Esophagus muscularis mucosa (tissue), 4 donors: ENCODE measurements at regions not wholly inside any gene's neighbourhood (a gene's known extent, or its start where the extent isn't known, plus 50 kb on each side); places are given as distances from the start of the nearest gene placed in this dataset.

Experiments
- DNase-seq: peaks from one replicate; pipeline ENCODE4 v3.0.0-alpha.2; 2017; ENCODE audit errors: extremely low spot score
- H3K27ac ChIP-seq, 4 donors: fragments of 200-600 bp; sonication (generic); replicated peaks in 1 of 4; 1 replicate in 3 of 4; 2 replicates in 1 of 4; pipeline ENCODE4 v1.5.1; 2016 to 2019; ENCODE audit warnings: mild to moderate bottlenecking in 1 of 4
- H3K27me3 ChIP-seq, 4 donors: fragments of 200-600 bp; sonication (generic); one replicate each; pipeline versions ENCODE4 v1.5.1 to v1.6.0; 2016 to 2019
- H3K36me3 ChIP-seq, 4 donors: fragments of 200-600 bp; sonication (generic); one replicate each; pipeline ENCODE4 v1.5.1; 2016 to 2019
- H3K4me1 ChIP-seq, 4 donors: fragments of 200-600 bp; sonication (generic); one replicate each; pipeline ENCODE4 v1.5.1; 2016 to 2019
- H3K4me3 ChIP-seq, 4 donors: fragments of 200-600 bp; sonication (generic); 1 replicate in 2 of 4; 2 replicates in 2 of 4; pipeline ENCODE4 v1.5.1; 2016 to 2019; ENCODE audit warnings: mild to moderate bottlenecking in 4 of 4, moderate library complexity in 1 of 4
- H3K9me3 ChIP-seq, 4 donors: fragments of 200-600 bp; sonication (generic); 1 replicate in 3 of 4; 2 replicates in 1 of 4; pipeline ENCODE4 v1.5.1; 2016 to 2019
- EP300 ChIP-seq: sonication (generic); formaldehyde crosslinking; IDR thresholded peaks from one replicate; pipeline ENCODE4 v1.6.1; 2017; ENCODE audit warnings: antibody characterized with exemption
- POLR2A ChIP-seq: fragments of 450-650 bp; IDR thresholded peaks from one replicate; pipeline ENCODE4 v1.6.1; 2017; ENCODE audit warnings: antibody characterized with exemption, moderate library complexity, mild to moderate bottlenecking, low read depth
- POLR2AphosphoS5 ChIP-seq, 2 donors: sonication (generic); formaldehyde crosslinking; IDR thresholded peaks; one replicate each; pipeline ENCODE4 v1.6.1; 2017; ENCODE audit warnings: antibody characterized with exemption in 2 of 2
- WGBS: methylation state at CpG from one replicate; pipeline ENCODE4 v1.1.5; 2018; 5-methylcytosine and 5-hydroxymethylcytosine counted together
- intact Hi-C: fragments of 100-400 bp; cut with DNase I; formaldehyde crosslinking; loops from one replicate; pipeline ENCODE4 v1.15.1; 2023
- TF ChIP-seq, protein P1 (sequence below), 3 experiments: fragments of 200-600 bp in 2 of 3; fragments of 450-650 bp in 1 of 3; sonication (generic) in 2 of 3; IDR thresholded peaks; one replicate each; pipeline ENCODE4 v1.5.1; 2017 to 2019; ENCODE audit warnings: antibody characterized with exemption in 3 of 3, mild to moderate bottlenecking in 2 of 3, moderate library complexity in 1 of 3

DNA sequence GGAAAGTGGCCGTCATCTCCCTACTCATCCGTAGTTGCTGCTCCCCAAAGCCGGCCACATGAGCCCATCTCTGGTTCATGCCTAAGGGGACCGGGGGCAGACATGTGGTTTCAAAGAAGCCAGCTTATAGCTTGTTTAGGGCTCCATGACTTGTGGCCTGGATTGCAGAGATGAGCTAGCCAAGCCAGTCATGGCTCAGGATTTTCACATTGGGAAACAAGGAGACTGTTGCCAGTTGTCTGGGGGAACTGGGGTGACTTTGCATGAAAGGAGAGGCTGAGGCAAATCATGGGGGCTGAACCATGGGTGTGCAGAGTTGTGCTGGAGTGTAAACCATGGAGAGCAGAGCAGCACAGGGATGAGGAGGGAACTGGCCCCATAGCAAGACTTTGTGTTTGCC, 183.0 kb upstream of the APCDD1 start:
- intact Hi-C loops: no loop called here
- TF ChIP-seq, protein P1, sequence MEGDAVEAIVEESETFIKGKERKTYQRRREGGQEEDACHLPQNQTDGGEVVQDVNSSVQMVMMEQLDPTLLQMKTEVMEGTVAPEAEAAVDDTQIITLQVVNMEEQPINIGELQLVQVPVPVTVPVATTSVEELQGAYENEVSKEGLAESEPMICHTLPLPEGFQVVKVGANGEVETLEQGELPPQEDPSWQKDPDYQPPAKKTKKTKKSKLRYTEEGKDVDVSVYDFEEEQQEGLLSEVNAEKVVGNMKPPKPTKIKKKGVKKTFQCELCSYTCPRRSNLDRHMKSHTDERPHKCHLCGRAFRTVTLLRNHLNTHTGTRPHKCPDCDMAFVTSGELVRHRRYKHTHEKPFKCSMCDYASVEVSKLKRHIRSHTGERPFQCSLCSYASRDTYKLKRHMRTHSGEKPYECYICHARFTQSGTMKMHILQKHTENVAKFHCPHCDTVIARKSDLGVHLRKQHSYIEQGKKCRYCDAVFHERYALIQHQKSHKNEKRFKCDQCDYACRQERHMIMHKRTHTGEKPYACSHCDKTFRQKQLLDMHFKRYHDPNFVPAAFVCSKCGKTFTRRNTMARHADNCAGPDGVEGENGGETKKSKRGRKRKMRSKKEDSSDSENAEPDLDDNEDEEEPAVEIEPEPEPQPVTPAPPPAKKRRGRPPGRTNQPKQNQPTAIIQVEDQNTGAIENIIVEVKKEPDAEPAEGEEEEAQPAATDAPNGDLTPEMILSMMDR (IDR thresholded peaks at IDR 0.05): no peak
- TF ChIP-seq EP300 (no peak), POLR2AphosphoS5 (IDR thresholded peaks at IDR 0.05) (no peak), POLR2A (no peak)
- WGBS: 97% methylated on average over 4 of the region's 4 CpGs
- no peak overlapping the region for H3K4me3 ChIP-seq
- H3K27ac ChIP-seq: no peak overlapping the region
- peaks cover 22 to 29% (median 25%) of the 10 kb centered on the region in 4 donors for H3K4me1 ChIP-seq
- no peak for DNase-seq
- no peaks in the 10 kb centered on the region for H3K9me3 ChIP-seq
- no peaks in the 10 kb centered on the region for H3K36me3 ChIP-seq
- H3K27me3 ChIP-seq: no peaks in the 10 kb centered on the region

DNA sequence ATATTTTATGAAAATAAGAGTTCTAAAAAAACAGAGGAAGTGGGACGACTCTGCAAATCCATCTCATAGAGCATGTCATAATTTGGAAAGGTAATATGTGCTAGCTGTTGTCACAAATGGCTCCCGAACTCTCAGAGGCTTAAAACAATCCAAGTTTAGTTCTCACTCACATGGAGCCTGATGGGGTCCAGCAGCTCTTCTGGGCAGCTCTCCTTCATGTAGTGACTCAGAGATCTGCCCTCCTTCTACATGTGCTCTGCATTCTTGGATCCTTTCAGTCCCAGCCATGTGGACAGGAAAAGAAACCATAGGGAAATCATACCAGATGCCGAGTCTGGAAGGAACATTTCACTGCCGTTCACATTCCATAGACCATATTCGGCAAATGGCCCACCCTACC, 180.1 kb upstream of the APCDD1 start:
- no peak for DNase-seq
- WGBS: 69% methylated on average over 5 of the region's 5 CpGs
- intact Hi-C loops: no loop called here

DNA sequence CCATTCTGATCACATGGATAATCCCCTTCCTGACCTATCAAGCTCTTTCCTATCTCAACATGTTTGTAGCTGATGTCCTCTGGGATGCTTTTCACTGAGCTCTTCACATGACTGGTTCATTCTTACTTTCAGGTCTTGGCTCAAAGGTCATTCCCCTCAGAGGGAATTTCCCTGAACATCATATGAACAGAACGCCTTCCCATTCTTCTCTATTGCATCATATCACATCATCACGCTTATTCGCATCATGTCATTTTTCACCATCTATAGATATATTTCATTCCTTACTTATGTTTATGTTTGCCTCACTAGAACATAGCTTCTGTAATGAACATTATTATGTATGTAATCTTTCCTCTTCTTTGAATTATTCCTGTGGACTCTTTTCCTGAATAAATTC, 178.9 kb upstream of the APCDD1 start:
- peaks cover 4 to 9% (median 7%) of the 10 kb centered on the region in 4 donors for H3K4me1 ChIP-seq
- H3K27ac ChIP-seq: no peak overlapping the region
- DNase-seq: no peak
- intact Hi-C loops: no loop called here
- no peak overlapping the region for H3K4me3 ChIP-seq
- H3K36me3 ChIP-seq: no peaks in the 10 kb centered on the region
- H3K9me3 ChIP-seq: no peaks in the 10 kb centered on the region
- no peak for TF ChIP-seq POLR2A
- no peak for TF ChIP-seq EP300
- 87% methylated on average over 3 of the region's 3 CpGs for WGBS
- no peaks in the 10 kb centered on the region for H3K27me3 ChIP-seq

More for the DNA sequence above, 180.1 kb upstream of the APCDD1 start:
- TF ChIP-seq, protein P1 (IDR thresholded peaks at IDR 0.05): no peak
- TF ChIP-seq EP300: no peak
- peak in 1 of 2 donors; percentile 10 for TF ChIP-seq POLR2AphosphoS5 (IDR thresholded peaks at IDR 0.05)
- no peak for TF ChIP-seq POLR2A
- Histone ChIP-seq H3K4me1 (peaks cover 16 to 20% (median 19%) of the 10 kb centered on the region in 4 donors), H3K27ac (no peak overlapping the region), H3K27me3 (no peaks in the 10 kb centered on the region), H3K4me3 (no peak overlapping the region), H3K9me3 (no peaks in the 10 kb centered on the region), H3K36me3 (no peaks in the 10 kb centered on the region)

DNA sequence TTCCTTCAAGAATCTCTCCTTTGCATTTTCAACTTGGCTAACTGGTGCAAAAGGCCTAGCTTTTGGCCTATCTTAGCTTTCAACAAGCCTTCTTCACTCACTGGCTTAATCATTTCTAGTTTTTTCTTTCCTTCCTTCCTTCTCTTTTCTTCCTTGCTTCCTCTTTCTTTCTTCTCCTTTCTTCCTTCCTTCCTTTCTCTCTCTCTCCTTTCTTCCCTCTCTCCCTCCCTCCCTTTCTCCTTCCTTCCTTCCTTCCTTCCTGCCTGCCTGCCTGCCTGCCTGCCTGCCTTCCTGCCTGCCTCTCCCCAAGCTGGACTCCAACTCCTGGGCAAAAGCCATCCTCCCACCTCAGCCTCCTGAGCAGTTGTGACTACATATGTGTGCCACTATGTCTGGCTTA, 176.2 kb upstream of the APCDD1 start:
- TF ChIP-seq POLR2AphosphoS5 (IDR thresholded peaks at IDR 0.05): no peak
- no peak for TF ChIP-seq POLR2A
- TF ChIP-seq, protein P1 (IDR thresholded peaks at IDR 0.05): no peak
- TF ChIP-seq EP300: no peak
- intact Hi-C loops: no loop called here
- no peak overlapping the region for H3K4me3 ChIP-seq

DNA sequence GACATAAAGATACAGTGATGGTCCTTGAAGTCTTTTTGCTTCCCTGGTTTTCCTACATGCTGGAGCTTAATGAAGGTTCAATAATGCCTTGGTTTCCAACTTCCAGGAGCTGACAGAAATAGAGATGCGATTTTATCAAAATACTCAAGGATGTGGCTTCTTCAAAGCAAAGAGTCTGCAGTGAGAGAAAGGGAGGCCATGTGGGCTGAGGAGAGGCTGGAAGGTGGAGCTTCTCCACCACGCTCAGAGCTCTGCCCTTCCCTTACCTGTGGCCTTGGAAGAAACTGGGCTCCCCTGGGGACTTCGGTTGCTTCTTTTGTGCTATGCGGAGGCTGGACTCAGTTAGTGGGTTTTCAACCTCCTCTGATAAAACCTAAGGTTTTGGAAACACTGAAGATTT, 175.0 kb upstream of the APCDD1 start:
- no peaks in the 10 kb centered on the region for H3K27me3 ChIP-seq
- no peaks in the 10 kb centered on the region for H3K36me3 ChIP-seq
- intact Hi-C loops: no loop called here
- H3K4me1 ChIP-seq: peaks cover 0 to 3% (median 0%) of the 10 kb centered on the region in 4 donors
- 93% methylated on average over 4 of the region's 4 CpGs for WGBS
- H3K9me3 ChIP-seq: no peaks in the 10 kb centered on the region
- no peak for DNase-seq
- H3K27ac ChIP-seq: no peak overlapping the region
- H3K4me3 ChIP-seq: no peak overlapping the region
- TF ChIP-seq, protein P1 (IDR thresholded peaks at IDR 0.05): no peak
- TF ChIP-seq EP300 (no peak), POLR2A (no peak), POLR2AphosphoS5 (IDR thresholded peaks at IDR 0.05) (no peak)

More for the DNA sequence above, 176.2 kb upstream of the APCDD1 start:
- Histone ChIP-seq H3K27me3 (no peaks in the 10 kb centered on the region), H3K9me3 (no peaks in the 10 kb centered on the region), H3K4me1 (no peaks in the 10 kb centered on the region), H3K27ac (no peak overlapping the region), H3K36me3 (no peaks in the 10 kb centered on the region)
- DNase-seq: no peak
